MG63 (cell line): ENCODE measurements at regions not wholly inside any gene's neighbourhood (a gene's known extent, or its start where the extent isn't known, plus 50 kb on each side); places are given as distances from the start of the nearest gene placed in this dataset.

Source experiments
- DNase-seq: peaks from one replicate; pipeline ENCODE4 v3.0.0-alpha.2; 2020
- H3K27me3 ChIP-seq: fragments of 250-450 bp; sonication (Bioruptor Pico); 2 replicates; pipeline ENCODE4 v1.5.1; 2020; ENCODE audit warnings: mild to moderate bottlenecking, moderate library complexity
- H3K36me3 ChIP-seq: fragments of 250-450 bp; sonication (Bioruptor Pico); 2 replicates; pipeline ENCODE4 v1.5.1; 2020; ENCODE audit warnings: mild to moderate bottlenecking, moderate library complexity
- H3K4me3 ChIP-seq: fragments of 250-450 bp; sonication (Bioruptor Pico); 2 replicates; pipeline ENCODE4 v1.5.1; 2020; ENCODE audit warnings: mild to moderate bottlenecking, moderate library complexity
- H3K9me3 ChIP-seq: fragments of 250-450 bp; sonication (Bioruptor Pico); 2 replicates; pipeline ENCODE4 v1.5.1; 2020; ENCODE audit warnings: mild to moderate bottlenecking, moderate library complexity

GRCh38 chr10:108307250-108307924, 1142.9 kb upstream of the SORCS1 start:
- no peak for DNase-seq
- no peaks in the 10 kb centered on the region for H3K27me3 ChIP-seq
- no peaks in the 10 kb centered on the region for H3K9me3 ChIP-seq
- H3K36me3 ChIP-seq = no peaks in the 10 kb centered on the region
- H3K4me3 ChIP-seq = no peak overlapping the region

GRCh38 chr10:108303149-108303548, 1138.6 kb upstream of the SORCS1 start:
- Histone ChIP-seq H3K9me3 (no peaks in the 10 kb centered on the region), H3K27me3 (no peaks in the 10 kb centered on the region), H3K36me3 (no peaks in the 10 kb centered on the region), H3K4me3 (no peak overlapping the region)
- DNase-seq = no peak

GRCh38 chr10:108301002-108301401, 1136.5 kb upstream of the SORCS1 start:
- Histone ChIP-seq H3K9me3 (no peaks in the 10 kb centered on the region), H3K36me3 (no peaks in the 10 kb centered on the region), H3K4me3 (no peak overlapping the region), H3K27me3 (no peaks in the 10 kb centered on the region)
- no peak for DNase-seq

GRCh38 chr10:108290823-108291222, 1126.3 kb upstream of the SORCS1 start:
- DNase-seq = no peak

GRCh38 chr10:108275895-108276685, 1111.6 kb upstream of the SORCS1 start:
- Histone ChIP-seq H3K27me3 (no peaks in the 10 kb centered on the region), H3K36me3 (no peaks in the 10 kb centered on the region), H3K9me3 (no peaks in the 10 kb centered on the region), H3K4me3 (no peak overlapping the region)
- DNase-seq = no peak

More at GRCh38 chr10:108290823-108291222, 1126.3 kb upstream of the SORCS1 start:
- Histone ChIP-seq H3K36me3 (no peaks in the 10 kb centered on the region), H3K27me3 (0 out of 2 replicates have a peak, but pooled peaks cover 2% of the 10 kb centered on the region), H3K4me3 (no peak overlapping the region), H3K9me3 (no peaks in the 10 kb centered on the region)

GRCh38 chr10:108260383-108260906, 1095.9 kb upstream of the SORCS1 start:
- Histone ChIP-seq H3K36me3 (no peaks in the 10 kb centered on the region), H3K9me3 (no peaks in the 10 kb centered on the region), H3K27me3 (no peaks in the 10 kb centered on the region), H3K4me3 (no peak overlapping the region)
- no peak for DNase-seq

- DNase-seq = no peak
- H3K27me3 ChIP-seq = no peaks in the 10 kb centered on the region
- H3K4me3 ChIP-seq = no peak overlapping the region
- H3K36me3 ChIP-seq = no peaks in the 10 kb centered on the region
- H3K9me3 ChIP-seq = no peaks in the 10 kb centered on the region
Observed at GRCh38 chr10:108254089-108254488, 1089.6 kb upstream of the SORCS1 start.

GRCh38 chr10:108252771-108253170, 1088.3 kb upstream of the SORCS1 start:
- Histone ChIP-seq H3K36me3 (no peaks in the 10 kb centered on the region), H3K9me3 (no peaks in the 10 kb centered on the region), H3K27me3 (no peaks in the 10 kb centered on the region), H3K4me3 (no peak overlapping the region)
- DNase-seq = no peak

GRCh38 chr10:108250936-108251620, 1086.6 kb upstream of the SORCS1 start:
- H3K27me3 ChIP-seq = no peaks in the 10 kb centered on the region
- H3K36me3 ChIP-seq = no peaks in the 10 kb centered on the region
- no peaks in the 10 kb centered on the region for H3K9me3 ChIP-seq
- no peak for DNase-seq
- H3K4me3 ChIP-seq = no peak overlapping the region

GRCh38 chr10:108249940-108250339, 1085.4 kb upstream of the SORCS1 start:
- Histone ChIP-seq H3K4me3 (no peak overlapping the region), H3K9me3 (no peaks in the 10 kb centered on the region), H3K36me3 (no peaks in the 10 kb centered on the region), H3K27me3 (no peaks in the 10 kb centered on the region)
- DNase-seq = no peak

GRCh38 chr10:108244443-108245228, 1080.1 kb upstream of the SORCS1 start:
- no peak for DNase-seq
- Histone ChIP-seq H3K4me3 (no peak overlapping the region), H3K9me3 (no peaks in the 10 kb centered on the region), H3K27me3 (no peaks in the 10 kb centered on the region), H3K36me3 (no peaks in the 10 kb centered on the region)

GRCh38 chr10:108241166-108241565, 1076.7 kb upstream of the SORCS1 start:
- H3K9me3 ChIP-seq = no peaks in the 10 kb centered on the region
- H3K4me3 ChIP-seq = no peak overlapping the region
- H3K36me3 ChIP-seq = no peaks in the 10 kb centered on the region
- DNase-seq = no peak
- H3K27me3 ChIP-seq = no peaks in the 10 kb centered on the region

GRCh38 chr10:108238261-108238660, 1073.8 kb upstream of the SORCS1 start:
- H3K36me3 ChIP-seq = no peaks in the 10 kb centered on the region
- DNase-seq = no peak

GRCh38 chr10:108230478-108231170, 1066.1 kb upstream of the SORCS1 start:
- Histone ChIP-seq H3K9me3 (no peaks in the 10 kb centered on the region), H3K36me3 (no peaks in the 10 kb centered on the region), H3K27me3 (0 out of 2 replicates have a peak, but pooled peaks cover 2% of the 10 kb centered on the region), H3K4me3 (no peak overlapping the region)
- DNase-seq = no peak

More at GRCh38 chr10:108238261-108238660, 1073.8 kb upstream of the SORCS1 start:
- Histone ChIP-seq H3K9me3 (no peaks in the 10 kb centered on the region), H3K4me3 (no peak overlapping the region), H3K27me3 (no peaks in the 10 kb centered on the region)

- Histone ChIP-seq H3K36me3 (no peaks in the 10 kb centered on the region), H3K9me3 (no peaks in the 10 kb centered on the region), H3K4me3 (no peak overlapping the region), H3K27me3 (no peaks in the 10 kb centered on the region)
- DNase-seq = no peak
Observed at GRCh38 chr10:108208732-108209131, 1044.2 kb upstream of the SORCS1 start.

- Histone ChIP-seq H3K9me3 (no peaks in the 10 kb centered on the region), H3K27me3 (no peaks in the 10 kb centered on the region), H3K36me3 (no peaks in the 10 kb centered on the region), H3K4me3 (no peak overlapping the region)
- no peak for DNase-seq
Observed at GRCh38 chr10:108208038-108208437, 1043.5 kb upstream of the SORCS1 start.
